ENCODE measurements at regions not wholly inside any gene's neighbourhood (a gene's known extent, or its start where the extent isn't known, plus 50 kb on each side); places are given as distances from the start of the nearest gene placed in this dataset.

DNA sequence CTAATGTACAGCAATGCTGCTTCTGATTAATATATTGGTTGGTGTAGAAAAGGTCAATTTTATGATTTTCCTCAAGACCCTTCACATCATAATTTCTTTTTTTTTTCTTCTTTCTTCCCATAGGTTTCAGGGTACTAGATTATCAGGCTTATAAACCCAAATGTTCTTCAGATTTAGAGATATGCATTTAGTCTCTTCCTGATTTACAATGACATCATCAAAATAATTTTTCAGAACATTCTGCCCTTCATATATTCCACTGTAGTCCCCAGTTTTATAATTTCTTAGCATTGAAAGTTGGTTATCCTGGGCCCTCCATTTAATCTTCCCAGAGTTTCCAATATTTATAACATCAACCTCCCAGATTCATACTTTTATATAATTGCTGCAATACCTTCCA is 226.7 kb upstream of the LRFN5 start:
- Histone ChIP-seq H2AFZ (ENCODE audit: low read depth, low read length) (no peak overlapping the region), H3K9me3 (ENCODE audit: low read length) (no peaks in the 10 kb centered on the region), H3K79me2 (replicated peaks; ENCODE audit: insufficient read depth, low read length) (no peaks in the 10 kb centered on the region), H3K9ac (ENCODE audit: low read length) (no peak overlapping the region), H3K27ac (ENCODE audit: low read length) (no peak overlapping the region), H3F3A (ENCODE audit: insufficient read depth, low read length, poor library complexity, severe bottlenecking) (peaks cover 2% of the 10 kb centered on the region), H3K27me3 (ENCODE audit: insufficient read depth, low read depth, low read length) (no peaks in the 10 kb centered on the region), H3K4me3 (ENCODE audit: low read length) (no peak overlapping the region), H3K4me2 (ENCODE audit: low read length) (no peak overlapping the region), H3K36me3 (ENCODE audit: insufficient read depth, low read length) (no peaks in the 10 kb centered on the region), H3K9me2 (ENCODE audit: insufficient read depth, low read length) (no peaks in the 10 kb centered on the region), H4K20me1 (ENCODE audit: insufficient read depth) (no peaks in the 10 kb centered on the region)
- TF ChIP-seq EP300 (conservative IDR thresholded peaks at IDR 0.05; ENCODE audit: poor library complexity, severe bottlenecking): no peak
- TF ChIP-seq, protein P1, sequence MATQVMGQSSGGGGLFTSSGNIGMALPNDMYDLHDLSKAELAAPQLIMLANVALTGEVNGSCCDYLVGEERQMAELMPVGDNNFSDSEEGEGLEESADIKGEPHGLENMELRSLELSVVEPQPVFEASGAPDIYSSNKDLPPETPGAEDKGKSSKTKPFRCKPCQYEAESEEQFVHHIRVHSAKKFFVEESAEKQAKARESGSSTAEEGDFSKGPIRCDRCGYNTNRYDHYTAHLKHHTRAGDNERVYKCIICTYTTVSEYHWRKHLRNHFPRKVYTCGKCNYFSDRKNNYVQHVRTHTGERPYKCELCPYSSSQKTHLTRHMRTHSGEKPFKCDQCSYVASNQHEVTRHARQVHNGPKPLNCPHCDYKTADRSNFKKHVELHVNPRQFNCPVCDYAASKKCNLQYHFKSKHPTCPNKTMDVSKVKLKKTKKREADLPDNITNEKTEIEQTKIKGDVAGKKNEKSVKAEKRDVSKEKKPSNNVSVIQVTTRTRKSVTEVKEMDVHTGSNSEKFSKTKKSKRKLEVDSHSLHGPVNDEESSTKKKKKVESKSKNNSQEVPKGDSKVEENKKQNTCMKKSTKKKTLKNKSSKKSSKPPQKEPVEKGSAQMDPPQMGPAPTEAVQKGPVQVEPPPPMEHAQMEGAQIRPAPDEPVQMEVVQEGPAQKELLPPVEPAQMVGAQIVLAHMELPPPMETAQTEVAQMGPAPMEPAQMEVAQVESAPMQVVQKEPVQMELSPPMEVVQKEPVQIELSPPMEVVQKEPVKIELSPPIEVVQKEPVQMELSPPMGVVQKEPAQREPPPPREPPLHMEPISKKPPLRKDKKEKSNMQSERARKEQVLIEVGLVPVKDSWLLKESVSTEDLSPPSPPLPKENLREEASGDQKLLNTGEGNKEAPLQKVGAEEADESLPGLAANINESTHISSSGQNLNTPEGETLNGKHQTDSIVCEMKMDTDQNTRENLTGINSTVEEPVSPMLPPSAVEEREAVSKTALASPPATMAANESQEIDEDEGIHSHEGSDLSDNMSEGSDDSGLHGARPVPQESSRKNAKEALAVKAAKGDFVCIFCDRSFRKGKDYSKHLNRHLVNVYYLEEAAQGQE (IDR thresholded peaks at IDR 0.05; ENCODE audit: borderline replicate concordance): no peak
- TF ChIP-seq POLR2AphosphoS5 (IDR thresholded peaks at IDR 0.05): no peak

DNA sequence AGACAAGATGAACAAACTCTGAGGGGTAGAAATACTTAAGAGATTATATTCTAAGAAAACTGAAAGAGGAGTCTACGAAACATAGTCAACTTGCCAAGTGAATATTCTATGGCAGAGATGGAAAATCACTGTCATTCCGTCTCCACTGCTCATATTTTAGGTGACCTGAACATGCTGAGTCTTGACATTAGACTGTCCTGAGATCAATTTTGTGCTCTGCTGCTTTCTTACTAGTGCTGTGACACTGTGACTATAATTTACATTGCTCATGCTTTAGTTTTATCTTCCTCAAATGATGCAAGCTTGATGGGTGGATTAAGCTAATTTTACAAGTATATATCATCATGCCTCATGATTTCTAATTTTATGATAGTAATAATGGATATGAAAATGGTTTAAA is 228.2 kb upstream of the LRFN5 start:
- no peaks in the 10 kb centered on the region for H3K36me3 ChIP-seq (ENCODE audit: insufficient read depth, low read length)
- H3F3A ChIP-seq (ENCODE audit: insufficient read depth, low read length, poor library complexity, severe bottlenecking): peaks cover 2% of the 10 kb centered on the region
- H3K4me3 ChIP-seq (ENCODE audit: low read length): peak overlapping the region; percentile 4
- no peaks in the 10 kb centered on the region for H3K79me2 ChIP-seq (replicated peaks; ENCODE audit: insufficient read depth, low read length)
- no peaks in the 10 kb centered on the region for H3K9me3 ChIP-seq (ENCODE audit: low read length)
- no peaks in the 10 kb centered on the region for H3K9me2 ChIP-seq (ENCODE audit: insufficient read depth, low read length)
- H4K20me1 ChIP-seq (ENCODE audit: insufficient read depth): no peaks in the 10 kb centered on the region
- no peak for TF ChIP-seq SMC3 (conservative IDR thresholded peaks at IDR 0.05; ENCODE audit: poor library complexity)
- TF ChIP-seq, protein P1 (IDR thresholded peaks at IDR 0.05; ENCODE audit: borderline replicate concordance): no peak
- no peak for TF ChIP-seq EZH2 (IDR thresholded peaks at IDR 0.05; ENCODE audit: borderline replicate concordance, insufficient read depth, low read length, poor library complexity, severe bottlenecking)
- TF ChIP-seq MXI1 (conservative IDR thresholded peaks at IDR 0.05; ENCODE audit: poor library complexity, severe bottlenecking): no peak
- TF ChIP-seq, protein P2, sequence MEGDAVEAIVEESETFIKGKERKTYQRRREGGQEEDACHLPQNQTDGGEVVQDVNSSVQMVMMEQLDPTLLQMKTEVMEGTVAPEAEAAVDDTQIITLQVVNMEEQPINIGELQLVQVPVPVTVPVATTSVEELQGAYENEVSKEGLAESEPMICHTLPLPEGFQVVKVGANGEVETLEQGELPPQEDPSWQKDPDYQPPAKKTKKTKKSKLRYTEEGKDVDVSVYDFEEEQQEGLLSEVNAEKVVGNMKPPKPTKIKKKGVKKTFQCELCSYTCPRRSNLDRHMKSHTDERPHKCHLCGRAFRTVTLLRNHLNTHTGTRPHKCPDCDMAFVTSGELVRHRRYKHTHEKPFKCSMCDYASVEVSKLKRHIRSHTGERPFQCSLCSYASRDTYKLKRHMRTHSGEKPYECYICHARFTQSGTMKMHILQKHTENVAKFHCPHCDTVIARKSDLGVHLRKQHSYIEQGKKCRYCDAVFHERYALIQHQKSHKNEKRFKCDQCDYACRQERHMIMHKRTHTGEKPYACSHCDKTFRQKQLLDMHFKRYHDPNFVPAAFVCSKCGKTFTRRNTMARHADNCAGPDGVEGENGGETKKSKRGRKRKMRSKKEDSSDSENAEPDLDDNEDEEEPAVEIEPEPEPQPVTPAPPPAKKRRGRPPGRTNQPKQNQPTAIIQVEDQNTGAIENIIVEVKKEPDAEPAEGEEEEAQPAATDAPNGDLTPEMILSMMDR (IDR thresholded peaks at IDR 0.05; ENCODE audit: poor library complexity, severe bottlenecking): no peak
- TF ChIP-seq RAD21 (conservative IDR thresholded peaks at IDR 0.05): no peak
- no peak for TF ChIP-seq POLR2AphosphoS5 (IDR thresholded peaks at IDR 0.05)
- TF ChIP-seq TAF1 (IDR thresholded peaks at IDR 0.05; ENCODE audit: low read depth): no peak
- H3K27ac ChIP-seq (ENCODE audit: low read length): peak overlapping the region; percentile 65
- H3K4me2 ChIP-seq (ENCODE audit: low read length): no peak overlapping the region
- H3K27me3 ChIP-seq (ENCODE audit: insufficient read depth, low read depth, low read length): no peaks in the 10 kb centered on the region
- no peak overlapping the region for H2AFZ ChIP-seq (ENCODE audit: low read depth, low read length)
- H3K9ac ChIP-seq (ENCODE audit: low read length): no peak overlapping the region

All from neural cell (in vitro differentiated cells).